Endothelial cell of umbilical vein (primary cell): ENCODE measurements at regions not wholly inside any gene's neighbourhood (a gene's known extent, or its start where the extent isn't known, plus 50 kb on each side); places are given as distances from the start of the nearest gene placed in this dataset.

Source experiments
- BruUV-seq: library from RNA; stranded (reverse); fragments of 400-500 nt; replicated peaks from 2 replicates; lab custom pipeline; 2021; lab: Mats Ljungman, UMichigan
- CTCF ChIA-PET: fragments of 300-600, 350-600 bp; sonication (Branson Sonifier 250); formaldehyde crosslinking; loops from one replicate; lab custom pipeline; 2021; ENCODE audit warnings: antibody characterized with exemption, inconsistent platforms; lab: Charles Lee
- POLR2A ChIA-PET: fragments of 300-600, 350-600 bp; sonication (Branson Sonifier 250); formaldehyde crosslinking; loops from one replicate; lab custom pipeline; 2021; ENCODE audit warnings: antibody characterized with exemption, inconsistent platforms; lab: Charles Lee
- DNase-seq: peaks from one replicate; pipeline ENCODE4 v3.0.0-alpha.2; 2011; ENCODE audit warnings: low read depth, low spot score
- FAIRE-seq: peaks from 2 replicates; lab custom pipeline; 2011; peaks lifted over from hg19 to GRCh38; lab: Jason Lieb, UNC
- H2AFZ ChIP-seq: 2 replicates; pipeline ENCODE4 v1.6.0; 2012; ENCODE audit warnings: low read depth, low read length, control low read depth, inconsistent platforms
- H3K27ac ChIP-seq: 2 replicates; pipeline ENCODE4 v1.5.1; 2011; ENCODE audit warnings: low read depth, mild to moderate bottlenecking, control low read depth, low read length, moderate library complexity; ENCODE audit not compliant: insufficient read depth
- H3K27me3 ChIP-seq, 2 experiments: 2 replicates each; pipeline versions ENCODE4 v1.6.0 to v1.6.1; 2011; ENCODE audit warnings: low read length in 2 of 2, mixed read lengths in 1 of 2; ENCODE audit not compliant: control insufficient read depth in 2 of 2, insufficient read depth in 2 of 2
- H3K36me3 ChIP-seq, 2 experiments: 2 replicates in 1 of 2; 3 replicates in 1 of 2; pipeline ENCODE4 v1.5.1; 2011; ENCODE audit warnings: low read length in 2 of 2, mild to moderate bottlenecking in 1 of 2, moderate library complexity in 1 of 2; ENCODE audit not compliant: control insufficient read depth in 2 of 2, insufficient read depth in 2 of 2; ENCODE audit errors: extremely low read depth in 1 of 2
- H3K4me1 ChIP-seq: 3 replicates; pipeline ENCODE4 v1.5.1; 2011; ENCODE audit warnings: mild to moderate bottlenecking, low read length; ENCODE audit not compliant: control insufficient read depth, insufficient read depth; ENCODE audit errors: extremely low read depth
- H3K4me2 ChIP-seq: 2 replicates; pipeline ENCODE4 v1.6.1; 2011; ENCODE audit warnings: low read length, control low read depth, mixed read lengths; ENCODE audit not compliant: insufficient read depth
- H3K4me3 ChIP-seq, 3 experiments: fragments of 200-600 bp in 1 of 3; sonication (generic), shearing (Covaris generic) in 1 of 3; replicated peaks in 1 of 3; 2 replicates each; pipeline ENCODE4 v1.5.1; 2011 to 2016; ENCODE audit warnings: control low read depth in 3 of 3, low read length in 3 of 3, mild to moderate bottlenecking in 2 of 3, inconsistent platforms in 1 of 3, low read depth in 1 of 3, moderate library complexity in 1 of 3; ENCODE audit not compliant: insufficient read depth in 1 of 3
- H3K79me2 ChIP-seq: 2 replicates; pipeline ENCODE4 v1.6.0; 2012; ENCODE audit warnings: low read length, inconsistent platforms; ENCODE audit not compliant: control insufficient read depth, insufficient read depth
- H3K9ac ChIP-seq: replicated peaks from 2 replicates; pipeline ENCODE3; 2011; ENCODE audit warnings: low read length, control low read depth; ENCODE audit not compliant: insufficient read depth; ENCODE audit errors: extremely low read depth
- H3K9me1 ChIP-seq: replicated peaks from 3 replicates; pipeline ENCODE4 v1.6.0; 2011; ENCODE audit warnings: mild to moderate bottlenecking, low read length; ENCODE audit not compliant: control insufficient read depth, insufficient read depth; ENCODE audit errors: extremely low read depth
- H3K9me3 ChIP-seq: replicated peaks from 2 replicates; pipeline ENCODE4 v1.5.1; 2012; ENCODE audit warnings: low read length, inconsistent platforms; ENCODE audit not compliant: control insufficient read depth, insufficient read depth
- H4K20me1 ChIP-seq: replicated peaks from 2 replicates; pipeline ENCODE3; 2011; ENCODE audit warnings: mild to moderate bottlenecking, low read length; ENCODE audit not compliant: control insufficient read depth, insufficient read depth; ENCODE audit errors: extremely low read depth
- EZH2 ChIP-seq: IDR thresholded peaks from 2 replicates; pipeline ENCODE4 v1.6.1; 2012; ENCODE audit warnings: borderline replicate concordance, low read depth, mild to moderate bottlenecking, moderate library complexity, low read length, inconsistent platforms; ENCODE audit not compliant: severe bottlenecking
- FOS ChIP-seq: IDR thresholded peaks from 2 replicates; pipeline ENCODE4 v1.6.1; 2011; ENCODE audit warnings: mild to moderate bottlenecking, low read length, moderate library complexity, borderline replicate concordance; ENCODE audit not compliant: insufficient read depth
- GATA2 ChIP-seq: IDR thresholded peaks from 2 replicates; pipeline ENCODE4 v1.7.0; 2011; ENCODE audit warnings: low read depth, mild to moderate bottlenecking, moderate library complexity, mixed read lengths, low read length; ENCODE audit not compliant: insufficient read length, insufficient read depth
- JUN ChIP-seq: IDR thresholded peaks from 2 replicates; pipeline ENCODE4 v1.6.1; 2011; ENCODE audit warnings: borderline replicate concordance, low read depth; ENCODE audit not compliant: insufficient read length, insufficient read depth
- MYC ChIP-seq: IDR thresholded peaks from one replicate; pipeline ENCODE4 v1.6.1; 2011; ENCODE audit warnings: mild to moderate bottlenecking, low read depth, low read length
- POLR2A ChIP-seq: IDR thresholded peaks from 2 replicates; pipeline ENCODE4 v1.6.1; 2012; ENCODE audit warnings: low read depth, mild to moderate bottlenecking, control low read depth, low read length
- POLR2AphosphoS5 ChIP-seq: IDR thresholded peaks from 2 replicates; pipeline ENCODE4 v1.6.1; 2012; ENCODE audit warnings: low read depth, mild to moderate bottlenecking, control low read depth, low read length, moderate library complexity; ENCODE audit not compliant: insufficient read depth
- dilution Hi-C: fragments of 300-500 bp; cut with MboI; formaldehyde crosslinking; loops from one replicate; pipeline ENCODE4 v1.15.0; 2019; ENCODE audit warnings: low sequenced_read_pairs; ENCODE audit not compliant: extremely low pct_ligation_motif_present
- intact Hi-C: fragments of 100-400 bp; cut with micrococcal nuclease; formaldehyde crosslinking; loops from one replicate; pipeline ENCODE4 v1.10.0; 2022
- TF ChIP-seq, protein P1 (sequence below): IDR thresholded peaks from 2 replicates; pipeline ENCODE4 v1.6.1; 2011; ENCODE audit not compliant: insufficient read depth, insufficient read length
- TF ChIP-seq, protein P2 (sequence below), 2 donors: IDR thresholded peaks; 1 replicate in 1 of 2; 2 replicates in 1 of 2; pipeline ENCODE4 v1.5.1; 2011; ENCODE audit warnings: low read length in 2 of 2, mild to moderate bottlenecking in 2 of 2, moderate library complexity in 2 of 2, control low read depth in 1 of 2, inconsistent platforms in 1 of 2, low read depth in 1 of 2; ENCODE audit not compliant: insufficient read depth in 1 of 2; ENCODE audit errors: extremely low read depth in 1 of 2

DNA sequence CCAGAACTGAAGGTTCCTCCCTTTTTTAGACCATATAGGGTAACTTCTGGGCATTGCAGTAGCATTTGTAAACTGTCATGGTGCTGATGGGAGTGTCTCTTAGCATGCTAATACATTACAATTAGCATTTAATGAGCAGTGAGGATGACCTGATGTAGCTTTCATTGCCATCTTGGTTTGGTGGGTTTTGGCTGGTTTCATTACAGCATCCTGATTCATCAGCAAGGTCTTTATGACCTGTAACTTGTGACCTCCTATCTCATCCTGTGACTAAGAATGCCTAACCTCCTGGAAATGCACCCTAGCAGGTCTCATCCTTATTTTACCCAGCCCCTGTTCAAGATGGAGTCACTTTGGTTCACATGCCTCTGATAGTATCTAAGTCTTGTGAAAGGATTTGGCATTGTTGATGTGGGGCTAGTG lies 159.0 kb downstream of the TMX3 start:
- BruUV-seq, result no TSS peak
- Histone ChIP-seq H3K27ac (no peak overlapping the region), H3K79me2 (no peaks in the 10 kb centered on the region), H4K20me1 (no peaks in the 10 kb centered on the region), H3K4me3 (no peak overlapping the region), H3K36me3 (no peaks in the 10 kb centered on the region), H2AFZ (no peak overlapping the region), H3K4me2 (no peak overlapping the region), H3K9me3 (no peaks in the 10 kb centered on the region), H3K27me3 (no peaks in the 10 kb centered on the region), H3K9me1 (no peaks in the 10 kb centered on the region), H3K9ac (no peak overlapping the region), H3K4me1 (no peaks in the 10 kb centered on the region)
- POLR2A ChIA-PET, result no interaction called here
- no peak for DNase-seq
- TF ChIP-seq, protein P1, sequence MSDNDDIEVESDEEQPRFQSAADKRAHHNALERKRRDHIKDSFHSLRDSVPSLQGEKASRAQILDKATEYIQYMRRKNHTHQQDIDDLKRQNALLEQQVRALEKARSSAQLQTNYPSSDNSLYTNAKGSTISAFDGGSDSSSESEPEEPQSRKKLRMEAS, result no peak
- TF ChIP-seq GATA2, result no peak
- TF ChIP-seq POLR2A, result no peak
- no peak for TF ChIP-seq EZH2
- TF ChIP-seq, protein P2, sequence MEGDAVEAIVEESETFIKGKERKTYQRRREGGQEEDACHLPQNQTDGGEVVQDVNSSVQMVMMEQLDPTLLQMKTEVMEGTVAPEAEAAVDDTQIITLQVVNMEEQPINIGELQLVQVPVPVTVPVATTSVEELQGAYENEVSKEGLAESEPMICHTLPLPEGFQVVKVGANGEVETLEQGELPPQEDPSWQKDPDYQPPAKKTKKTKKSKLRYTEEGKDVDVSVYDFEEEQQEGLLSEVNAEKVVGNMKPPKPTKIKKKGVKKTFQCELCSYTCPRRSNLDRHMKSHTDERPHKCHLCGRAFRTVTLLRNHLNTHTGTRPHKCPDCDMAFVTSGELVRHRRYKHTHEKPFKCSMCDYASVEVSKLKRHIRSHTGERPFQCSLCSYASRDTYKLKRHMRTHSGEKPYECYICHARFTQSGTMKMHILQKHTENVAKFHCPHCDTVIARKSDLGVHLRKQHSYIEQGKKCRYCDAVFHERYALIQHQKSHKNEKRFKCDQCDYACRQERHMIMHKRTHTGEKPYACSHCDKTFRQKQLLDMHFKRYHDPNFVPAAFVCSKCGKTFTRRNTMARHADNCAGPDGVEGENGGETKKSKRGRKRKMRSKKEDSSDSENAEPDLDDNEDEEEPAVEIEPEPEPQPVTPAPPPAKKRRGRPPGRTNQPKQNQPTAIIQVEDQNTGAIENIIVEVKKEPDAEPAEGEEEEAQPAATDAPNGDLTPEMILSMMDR (IDR thresholded peaks at IDR 0.05; ENCODE audit: extremely low read depth in 1 of 2, insufficient read depth in 1 of 2, low read depth in 1 of 2, low read length in 2 of 2), result no peak
- no peak for TF ChIP-seq JUN
- TF ChIP-seq MYC, result no peak
- no peak for TF ChIP-seq POLR2AphosphoS5
- no peak for TF ChIP-seq FOS
- CTCF ChIA-PET, result no interaction called here
- dilution Hi-C loops (no loop called here), intact Hi-C loops (no loop called here)
- no peak for FAIRE-seq
